ENCODE measurements at regions not wholly inside any gene's neighbourhood (a gene's known extent, or its start where the extent isn't known, plus 50 kb on each side); places are given as distances from the start of the nearest gene placed in this dataset.

GRCh38 chr6:71733970-71734899, 152.1 kb upstream of the RIMS1 start (continued):
- TF ChIP-seq ZNF207 (IDR thresholded peaks at IDR 0.05; ENCODE audit: borderline replicate concordance) (no peak), FOS (IDR thresholded peaks at IDR 0.05; ENCODE audit: borderline replicate concordance, extremely low read depth, insufficient read length) (no peak), MXI1 (IDR thresholded peaks at IDR 0.05; ENCODE audit: low read depth, low read length) (no peak)

GRCh38 chr6:71737953-71738352, 148.4 kb upstream of the RIMS1 start:
- Histone ChIP-seq H3K4me1 (ENCODE audit: control insufficient read depth, insufficient read depth, low read length) (no peaks in the 10 kb centered on the region), H3K36me3 (ENCODE audit: control insufficient read depth in 2 of 2, insufficient read depth in 2 of 2, low read length in 1 of 2) (no peaks in the 10 kb centered on the region), H4K20me1 (ENCODE audit: control insufficient read depth, insufficient read depth) (no peaks in the 10 kb centered on the region), H3K4me3 (no peak overlapping the region), H3K27me3 (replicated peaks in 1 of 2; ENCODE audit: control insufficient read depth in 2 of 2, insufficient read depth in 2 of 2, low read length in 1 of 2) (no peaks in the 10 kb centered on the region), H3K4me2 (ENCODE audit: control insufficient read depth, insufficient read depth) (no peak overlapping the region), H3K9me3 (replicated peaks; ENCODE audit: control insufficient read depth, insufficient read depth, low read length) (no peaks in the 10 kb centered on the region), H3K9ac (ENCODE audit: control insufficient read depth, insufficient read depth, low read length) (no peak overlapping the region), H3K27ac (ENCODE audit: control insufficient read depth, insufficient read depth) (no peak overlapping the region), H2AFZ (ENCODE audit: control insufficient read depth, low read depth, low read length) (no peak overlapping the region), H3K79me2 (ENCODE audit: control insufficient read depth, insufficient read depth, low read length) (no peaks in the 10 kb centered on the region)
- ChIA-PET POLR2A (no interaction called here), CTCF (no interaction called here), RAD21 (ENCODE audit: unreplicated experiment) (interaction anchor here (1.4 kb wide), 1 partner anchor 9 kb away, joined by 4 read pairs; no protein-coding TSS in a partner anchor), SMC1A (ENCODE audit: uncharacterized antibody, unreplicated experiment) (no interaction called here)
- DNase-seq (ENCODE audit: low read depth, low spot score) = no peak
- no peak for TF ChIP-seq NRF1 (conservative IDR thresholded peaks at IDR 0.05; ENCODE audit: low read depth, low read length)
- no peak for TF ChIP-seq EP300 (IDR thresholded peaks at IDR 0.05; ENCODE audit: borderline replicate concordance in 1 of 2, control insufficient read depth in 1 of 2, low read depth in 2 of 2, low read length in 2 of 2)
- no peak for TF ChIP-seq SMAD1 (IDR thresholded peaks at IDR 0.05; ENCODE audit: low read depth, partially characterized antibody)
- TF ChIP-seq HDAC2 (IDR thresholded peaks at IDR 0.05) = no peak
- TF ChIP-seq SP1 (IDR thresholded peaks at IDR 0.05; ENCODE audit: low read depth, low read length) = no peak
- no peak for TF ChIP-seq ATF2 (IDR thresholded peaks at IDR 0.05; ENCODE audit: low read length)
- TF ChIP-seq USF2 (IDR thresholded peaks at IDR 0.05; ENCODE audit: borderline replicate concordance, low read depth, low read length) = no peak
- TF ChIP-seq BCL11A (IDR thresholded peaks at IDR 0.05; ENCODE audit: low read depth, low read length) = no peak
- TF ChIP-seq WRNIP1 (IDR thresholded peaks at IDR 0.05; ENCODE audit: borderline replicate concordance, low read depth, low read length) = no peak
- TF ChIP-seq IKZF2 (IDR thresholded peaks at IDR 0.05) = no peak
- no peak for TF ChIP-seq SUZ12 (IDR thresholded peaks at IDR 0.05; ENCODE audit: unreplicated experiment)
- no peak for TF ChIP-seq RAD21 (IDR thresholded peaks at IDR 0.05; ENCODE audit: insufficient read depth, low read depth, low read length)
- no peak for TF ChIP-seq MXI1 (IDR thresholded peaks at IDR 0.05; ENCODE audit: low read depth, low read length)
- TF ChIP-seq TARDBP (IDR thresholded peaks at IDR 0.05; ENCODE audit: borderline replicate concordance) = no peak
- no peak for TF ChIP-seq CTCF (IDR thresholded peaks at IDR 0.05 in 2 of 3, conservative IDR thresholded peaks at IDR 0.05 in 1 of 3; ENCODE audit: control insufficient read depth in 2 of 3, extremely low read depth in 1 of 3, insufficient read depth in 1 of 3, low read depth in 3 of 3, low read length in 3 of 3)
- TF ChIP-seq RB1 (IDR thresholded peaks at IDR 0.05; ENCODE audit: borderline replicate concordance) = no peak
- in situ Hi-C loops (cut with MboI) = no loop called here
- no TSS peak for BruUV-seq (replicated peaks)
- intact Hi-C loops (cut with micrococcal nuclease; ENCODE audit: unreplicated experiment) = no loop called here
- 0% methylated on average over 1 of the region's 1 CpG for WGBS (ENCODE audit: insufficient coverage, insufficient replicate concordance, low lambda C conversion rate, missing lambda C conversion rate)
- no peak for FAIRE-seq
- peak; percentile 34; the same call in 2 of the 3 replicates for ATAC-seq
